ENCODE measurements at regions not wholly inside any gene's neighbourhood (a gene's known extent, or its start where the extent isn't known, plus 50 kb on each side); places are given as distances from the start of the nearest gene placed in this dataset.

DNA sequence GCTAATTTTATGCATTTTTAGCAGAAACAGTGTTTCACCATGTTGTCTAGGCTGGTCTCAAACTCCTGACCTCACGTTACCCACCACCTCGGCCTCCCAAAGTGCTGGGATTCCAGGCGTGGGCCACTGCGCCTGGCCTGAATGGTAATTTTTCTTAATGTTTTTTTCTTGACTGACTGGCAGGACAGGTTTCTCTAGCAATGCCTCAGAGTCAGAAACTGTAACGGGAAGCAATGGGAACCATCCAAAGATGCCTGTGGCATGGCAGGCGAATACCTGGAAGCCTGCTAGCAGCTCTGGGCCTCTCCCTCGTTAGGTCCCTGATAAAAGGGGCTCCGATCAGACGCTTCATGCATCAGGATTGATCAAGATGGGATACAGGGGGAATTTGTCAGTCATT lies 639.2 kb downstream of the NR2F1-AS1 start:
- TF ChIP-seq, protein P1, sequence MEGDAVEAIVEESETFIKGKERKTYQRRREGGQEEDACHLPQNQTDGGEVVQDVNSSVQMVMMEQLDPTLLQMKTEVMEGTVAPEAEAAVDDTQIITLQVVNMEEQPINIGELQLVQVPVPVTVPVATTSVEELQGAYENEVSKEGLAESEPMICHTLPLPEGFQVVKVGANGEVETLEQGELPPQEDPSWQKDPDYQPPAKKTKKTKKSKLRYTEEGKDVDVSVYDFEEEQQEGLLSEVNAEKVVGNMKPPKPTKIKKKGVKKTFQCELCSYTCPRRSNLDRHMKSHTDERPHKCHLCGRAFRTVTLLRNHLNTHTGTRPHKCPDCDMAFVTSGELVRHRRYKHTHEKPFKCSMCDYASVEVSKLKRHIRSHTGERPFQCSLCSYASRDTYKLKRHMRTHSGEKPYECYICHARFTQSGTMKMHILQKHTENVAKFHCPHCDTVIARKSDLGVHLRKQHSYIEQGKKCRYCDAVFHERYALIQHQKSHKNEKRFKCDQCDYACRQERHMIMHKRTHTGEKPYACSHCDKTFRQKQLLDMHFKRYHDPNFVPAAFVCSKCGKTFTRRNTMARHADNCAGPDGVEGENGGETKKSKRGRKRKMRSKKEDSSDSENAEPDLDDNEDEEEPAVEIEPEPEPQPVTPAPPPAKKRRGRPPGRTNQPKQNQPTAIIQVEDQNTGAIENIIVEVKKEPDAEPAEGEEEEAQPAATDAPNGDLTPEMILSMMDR (conservative IDR thresholded peaks at IDR 0.05 in 1 of 2, IDR thresholded peaks at IDR 0.05 in 1 of 2; ENCODE audit: low read depth in 1 of 2, low read length in 2 of 2) = no peak
- TF ChIP-seq EZH2 (IDR thresholded peaks at IDR 0.05; ENCODE audit: low read length, missing control alignments) = no peak

Data from fibroblast of lung (primary cell).